ENCODE measurements at regions not wholly inside any gene's neighbourhood (a gene's known extent, or its start where the extent isn't known, plus 50 kb on each side); places are given as distances from the start of the nearest gene placed in this dataset.

DNA sequence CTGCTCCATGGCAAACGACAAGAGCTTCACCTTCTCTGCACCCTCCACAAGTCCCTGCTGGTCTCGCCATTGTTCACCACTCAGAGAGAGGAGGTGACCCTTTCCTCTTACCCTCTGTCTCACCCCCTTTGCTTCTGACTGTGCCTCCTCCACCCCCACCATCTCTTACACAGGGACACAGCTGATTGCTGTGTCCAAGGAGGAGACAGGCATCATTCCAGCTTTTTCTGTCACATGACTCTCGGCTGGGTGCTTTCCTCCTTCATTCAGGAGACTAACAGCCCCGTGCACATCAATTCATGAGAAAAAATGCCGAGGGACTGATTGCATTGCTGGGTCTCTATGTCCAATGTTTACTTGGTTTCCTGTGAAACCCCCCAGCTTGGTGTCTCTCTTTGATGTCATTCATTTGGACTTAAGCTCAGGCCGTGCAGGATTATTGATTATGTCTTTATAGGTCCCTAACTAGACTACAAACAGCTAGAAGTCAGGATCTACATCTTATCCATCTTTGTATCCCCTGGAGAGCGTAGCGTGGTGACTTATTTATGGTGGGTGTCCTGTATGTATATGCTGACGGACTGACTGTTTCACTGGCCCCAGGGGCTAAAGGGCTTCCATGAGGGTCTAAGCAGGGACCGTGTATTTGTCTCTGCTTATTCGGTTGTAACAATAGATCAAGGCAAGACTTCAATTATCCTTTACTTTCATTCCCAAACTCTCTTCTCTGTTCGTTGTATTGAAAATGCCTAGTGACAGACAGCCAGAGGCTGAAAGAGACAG is 82.2 kb upstream of the CDH13 start (continued):
- TF ChIP-seq CTBP2 (IDR thresholded peaks at IDR 0.05; ENCODE audit: borderline replicate concordance, insufficient read depth, insufficient read length, low read length) (no peak), SP2 (IDR thresholded peaks at IDR 0.05; ENCODE audit: low read length) (no peak)

Measured in H1 (cell line).